A204.1 (cell line): ENCODE measurements at regions not wholly inside any gene's neighbourhood (a gene's known extent, or its start where the extent isn't known, plus 50 kb on each side); places are given as distances from the start of the nearest gene placed in this dataset.
"Not testable (repeated sequence)": the region's sequence is repeated elsewhere in the genome, so short reads cannot be mapped to it uniquely, and the experiment has no call there.

Experiments
- FAIRE-seq: peaks from 2 replicates; lab custom pipeline; 2012; peaks lifted over from hg19 to GRCh38; lab: Jason Lieb, UNC

GRCh38 chr3:118180853-118181252 lies 853.8 kb downstream of the IGSF11 start:
- no peak for FAIRE-seq

DNA sequence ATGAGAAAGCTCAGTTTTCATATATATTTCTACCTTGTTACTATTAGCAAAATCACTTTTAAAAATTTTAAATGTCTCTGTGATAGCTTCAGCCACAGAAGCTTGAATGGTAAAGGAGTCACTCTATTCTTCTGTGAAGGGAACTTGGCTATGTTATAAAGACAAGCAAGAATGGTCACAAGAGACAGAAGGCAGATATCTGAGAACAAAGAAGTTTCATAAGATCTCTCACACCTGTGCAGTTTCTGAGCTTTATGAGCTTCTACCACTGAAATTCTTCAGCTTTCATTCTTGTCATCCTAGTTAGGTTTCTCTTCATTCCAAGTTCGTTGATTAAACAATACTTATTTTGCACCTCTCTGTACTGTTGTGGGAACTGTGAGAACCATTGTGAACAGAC lies 853.4 kb downstream of the IGSF11 start:
- FAIRE-seq, result no peak

GRCh38 chr3:118186051-118186450 lies 848.6 kb downstream of the IGSF11 start:
- no peak for FAIRE-seq

GRCh38 chr3:118187221-118187620 lies 847.4 kb downstream of the IGSF11 start:
- no peak for FAIRE-seq

- no peak for FAIRE-seq
These were observed 838.5 kb downstream of the IGSF11 start for GRCh38 chr3:118196183-118196582.

DNA sequence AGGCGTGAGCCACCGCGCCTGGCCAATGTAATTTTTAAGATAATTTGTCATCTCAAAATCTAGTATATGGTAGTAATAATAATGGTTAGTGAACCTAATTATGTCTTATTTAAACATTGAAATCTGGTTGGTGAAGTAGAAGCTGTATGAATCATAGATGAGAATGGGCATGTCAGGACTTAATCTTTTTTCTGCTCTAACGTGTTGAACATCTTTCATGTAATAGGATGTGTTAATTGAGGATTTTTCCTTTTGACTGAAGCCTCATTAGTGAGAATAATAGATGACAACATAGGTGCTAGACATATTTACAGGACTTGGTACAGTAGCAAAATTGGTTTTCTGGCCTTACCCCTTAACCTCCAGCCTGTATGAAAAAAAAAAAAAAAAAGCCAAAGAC lies 835.6 kb downstream of the IGSF11 start:
- no peak for FAIRE-seq

DNA sequence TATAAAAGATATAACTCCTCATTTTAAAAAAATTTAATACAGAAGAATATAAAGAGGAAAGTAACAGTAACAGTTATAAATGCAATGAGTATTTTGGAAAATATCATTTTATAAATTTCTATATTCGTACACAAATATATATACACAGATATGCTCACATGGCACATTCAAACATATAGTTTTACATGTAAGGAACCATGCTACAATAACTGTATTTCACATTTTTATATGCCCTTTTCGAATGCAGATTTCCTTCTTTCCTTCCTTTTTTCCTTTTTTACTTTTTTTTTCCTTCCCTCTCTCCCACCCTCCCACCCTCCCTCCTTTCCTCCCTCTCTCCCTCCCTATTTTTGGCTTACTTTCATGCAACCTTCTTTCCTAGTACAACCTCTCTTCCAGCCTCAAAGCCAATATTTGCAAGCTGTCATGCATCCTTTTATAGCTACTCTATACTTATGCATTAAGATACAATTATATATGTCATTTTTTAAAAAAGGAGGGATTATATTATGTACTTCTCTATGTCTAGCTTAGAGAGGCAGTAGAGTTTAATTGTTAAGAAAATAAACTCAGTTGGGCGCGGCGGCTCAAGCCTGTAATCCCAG lies 830.5 kb downstream of the IGSF11 start:
- FAIRE-seq, result no peak

GRCh38 chr3:118207271-118207670 lies 827.4 kb downstream of the IGSF11 start:
- FAIRE-seq, result no peak

GRCh38 chr3:118208642-118209041 lies 826.0 kb downstream of the IGSF11 start:
- FAIRE-seq, result no peak

GRCh38 chr3:118213892-118214291 lies 820.8 kb downstream of the IGSF11 start:
- no peak for FAIRE-seq

GRCh38 chr3:118226206-118226605 lies 808.4 kb downstream of the IGSF11 start:
- no peak for FAIRE-seq

DNA sequence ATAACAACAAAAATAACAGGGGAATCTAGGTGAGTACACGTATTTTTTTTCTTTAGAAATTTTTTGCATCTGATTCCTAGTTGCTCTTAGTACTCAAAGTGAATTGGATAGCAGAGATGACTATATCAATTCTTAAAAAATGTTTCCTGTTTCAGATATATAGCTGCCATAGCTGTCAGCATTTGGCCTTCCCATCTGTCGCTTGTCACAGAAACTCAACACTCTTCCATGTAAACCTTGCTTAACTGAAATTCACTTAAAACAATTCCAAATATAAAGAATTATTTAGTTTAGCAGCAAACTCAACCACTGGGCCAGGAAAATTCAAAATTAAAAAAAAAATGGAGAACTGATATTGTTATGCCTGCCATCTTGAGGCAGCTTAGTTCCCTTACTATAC lies 807.5 kb downstream of the IGSF11 start:
- FAIRE-seq, result no peak

DNA sequence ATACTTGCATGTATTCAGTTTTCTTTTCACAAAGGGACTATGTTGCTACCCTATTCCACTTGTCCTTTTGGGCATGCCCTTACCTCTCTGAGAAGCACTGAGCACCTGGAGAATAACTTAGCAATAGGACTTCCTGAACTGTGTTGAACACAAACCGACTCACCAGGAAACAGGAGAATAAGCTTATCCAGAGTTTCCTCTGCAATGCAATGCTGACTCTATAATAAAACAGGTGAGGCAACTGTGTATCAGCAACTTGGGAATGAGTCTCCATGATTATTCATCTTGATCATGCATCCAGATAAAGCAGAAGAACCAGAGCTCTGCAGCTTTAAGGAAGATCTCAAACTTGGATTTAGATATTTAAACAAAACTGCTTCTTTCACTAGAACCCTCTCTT lies 806.5 kb downstream of the IGSF11 start:
- FAIRE-seq, result no peak

DNA sequence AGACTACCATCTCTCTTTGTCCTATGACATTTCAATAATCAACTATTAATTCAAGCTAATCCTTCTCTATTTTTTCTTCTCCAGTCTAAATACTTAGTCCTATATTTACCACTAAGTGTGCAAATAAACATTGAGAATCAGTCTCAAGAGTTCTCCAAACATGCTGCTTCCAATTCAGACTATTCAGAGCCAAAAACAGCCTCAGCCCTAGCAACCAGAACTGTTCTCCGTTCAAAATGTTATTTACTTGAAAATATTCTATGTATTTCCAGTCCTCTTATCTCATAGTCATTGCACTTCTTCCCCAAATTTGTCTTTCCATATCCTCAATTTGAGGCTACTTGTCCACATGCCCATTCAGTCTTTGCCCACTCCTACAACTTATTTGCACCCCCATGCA lies 805.5 kb downstream of the IGSF11 start:
- no peak for FAIRE-seq

DNA sequence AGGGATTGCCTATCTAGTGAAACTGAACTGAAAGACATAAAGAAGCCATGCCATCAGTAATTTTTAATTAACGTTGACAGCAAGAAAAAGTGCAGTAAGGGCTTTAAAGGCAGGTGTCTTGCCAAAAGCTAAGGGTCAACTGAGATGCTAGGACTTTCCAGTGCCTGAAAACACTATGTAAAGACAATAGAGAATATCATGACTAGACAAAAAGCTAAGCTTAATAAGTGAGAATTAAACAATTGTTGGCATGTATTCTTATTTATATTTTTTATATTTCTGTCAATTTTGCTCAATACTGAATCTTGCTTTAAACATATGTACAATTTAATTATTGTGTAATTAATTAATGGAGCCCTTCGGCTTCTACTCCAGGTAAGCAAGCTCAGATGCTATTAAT lies 803.1 kb downstream of the IGSF11 start:
- FAIRE-seq, result no peak

DNA sequence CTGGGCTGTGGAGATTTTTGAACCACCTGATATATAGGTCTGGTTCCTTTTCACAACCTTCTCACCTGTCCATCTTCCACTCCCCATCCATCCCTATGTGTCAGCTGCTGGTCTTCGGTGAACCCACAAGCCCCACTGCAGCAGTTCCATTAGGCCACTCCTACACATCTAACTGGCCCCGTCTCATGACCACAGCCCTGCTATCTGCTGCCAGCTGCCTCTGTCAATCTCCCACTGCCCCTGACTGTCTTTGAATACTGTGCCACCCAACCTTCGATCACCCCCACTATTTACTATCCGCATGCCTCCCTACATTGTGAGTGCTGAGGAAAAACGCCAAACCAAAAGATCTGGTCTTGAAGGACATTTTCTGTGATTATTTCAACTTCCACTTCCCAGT lies 795.4 kb downstream of the IGSF11 start:
- no peak for FAIRE-seq

DNA sequence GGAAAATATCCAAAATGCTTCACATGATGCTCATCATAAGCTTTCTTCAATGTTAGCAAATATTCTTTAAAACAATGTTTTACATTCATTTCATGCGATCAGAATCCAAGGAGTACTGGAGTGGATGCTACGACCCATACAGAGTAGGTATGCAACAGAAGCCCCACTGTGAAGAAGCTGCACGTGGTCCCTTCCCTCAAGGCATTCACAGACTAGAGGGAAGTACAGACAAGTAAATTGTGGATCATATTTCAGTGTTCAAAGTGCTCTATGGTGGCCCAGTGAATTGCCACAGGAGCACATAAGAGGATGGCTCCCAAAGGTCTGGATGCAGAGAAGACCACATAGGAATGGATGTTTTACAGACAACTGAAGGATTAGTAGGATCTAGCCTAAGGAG lies 789.9 kb downstream of the IGSF11 start:
- no peak for FAIRE-seq

GRCh38 chr3:118245312-118245711 lies 789.3 kb downstream of the IGSF11 start:
- FAIRE-seq, result no peak

DNA sequence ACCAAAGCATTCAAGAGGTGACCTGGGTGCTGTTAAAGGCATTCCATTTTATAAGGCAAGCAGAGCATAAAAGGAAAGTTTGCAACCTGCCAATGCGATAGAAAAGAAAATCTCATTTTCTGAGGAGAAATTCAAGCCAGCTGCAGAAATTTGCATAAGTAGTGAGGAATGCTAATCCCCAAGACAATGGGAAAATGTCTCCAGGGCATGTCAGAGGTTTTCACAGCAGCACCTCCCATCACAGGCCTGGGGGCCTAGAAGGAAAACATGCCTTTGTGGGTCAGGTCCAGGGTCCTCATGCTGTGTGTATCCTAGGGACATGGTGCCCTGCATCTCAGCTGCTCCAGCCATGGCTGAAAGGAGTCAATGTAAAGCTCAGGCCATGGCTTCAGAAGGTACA lies 775.8 kb downstream of the IGSF11 start:
- FAIRE-seq, result not testable (repeated sequence)

DNA sequence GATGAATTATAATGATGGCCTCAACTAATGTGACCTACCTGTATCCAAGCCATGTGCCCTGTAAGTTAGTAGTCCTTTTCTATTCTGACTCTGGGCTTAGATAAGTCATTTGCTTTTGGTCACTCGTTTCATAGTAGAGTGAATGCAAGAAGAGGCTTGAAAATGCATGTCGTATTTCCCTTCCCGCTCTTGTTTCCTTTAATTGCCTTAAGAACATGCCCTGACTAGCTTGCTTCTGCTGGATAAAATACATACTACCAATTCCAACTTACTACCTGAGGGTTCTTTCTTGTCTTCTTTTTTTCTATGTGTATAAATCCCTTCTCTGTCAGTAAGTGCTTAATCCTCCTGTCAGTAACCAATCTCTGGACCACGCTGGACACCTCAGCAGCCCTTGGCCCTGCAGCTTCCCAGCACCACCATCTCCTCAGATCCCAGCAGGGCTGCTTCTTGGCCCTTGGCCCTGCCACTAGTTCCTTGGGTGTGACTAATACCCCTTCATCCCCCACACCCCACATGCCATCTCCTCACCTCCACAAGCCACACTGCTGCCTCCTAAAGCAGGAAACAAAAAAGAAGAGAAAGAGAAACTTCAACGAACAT lies 771.7 kb downstream of the IGSF11 start:
- FAIRE-seq, result no peak

DNA sequence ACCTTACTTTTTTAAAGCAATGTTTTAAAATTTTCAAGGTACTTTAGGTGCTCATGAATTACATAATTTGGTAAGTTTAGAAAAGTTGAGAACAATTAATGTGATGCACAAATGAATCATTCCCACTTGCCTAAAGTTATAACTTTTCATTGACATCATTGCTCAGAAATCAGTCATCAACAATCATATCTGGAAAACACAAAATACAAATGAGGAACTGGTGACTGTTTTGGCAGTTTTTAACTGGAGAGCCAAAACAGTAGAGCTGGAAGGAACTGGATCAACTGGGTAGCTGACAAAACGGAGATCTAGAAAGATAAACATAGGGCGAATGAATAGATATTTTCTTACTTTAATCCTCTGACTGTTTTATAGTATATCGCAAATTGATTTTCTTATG lies 767.1 kb downstream of the IGSF11 start:
- FAIRE-seq, result no peak

GRCh38 chr3:118269537-118270125 lies 765.0 kb downstream of the IGSF11 start:
- FAIRE-seq, result no peak

DNA sequence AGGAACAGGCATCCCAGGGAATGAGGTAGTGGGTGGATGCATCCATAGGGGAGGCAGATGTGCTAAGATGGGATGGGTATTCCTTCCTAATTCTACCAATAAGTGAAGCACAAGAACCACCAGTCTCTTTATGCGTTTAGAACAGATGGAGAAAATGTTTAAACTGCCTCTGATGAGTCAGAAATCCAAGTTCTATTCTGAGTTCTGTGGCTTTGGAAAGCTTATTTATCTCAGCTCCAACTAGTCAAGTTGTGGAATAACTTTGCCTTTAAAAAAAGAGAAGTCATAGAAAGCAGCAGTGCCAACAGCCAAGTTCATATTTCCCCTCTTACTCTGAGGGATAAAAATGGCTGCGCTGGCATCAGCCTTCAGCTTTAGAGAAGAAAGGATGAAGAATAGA lies 761.7 kb downstream of the IGSF11 start:
- no peak for FAIRE-seq

DNA sequence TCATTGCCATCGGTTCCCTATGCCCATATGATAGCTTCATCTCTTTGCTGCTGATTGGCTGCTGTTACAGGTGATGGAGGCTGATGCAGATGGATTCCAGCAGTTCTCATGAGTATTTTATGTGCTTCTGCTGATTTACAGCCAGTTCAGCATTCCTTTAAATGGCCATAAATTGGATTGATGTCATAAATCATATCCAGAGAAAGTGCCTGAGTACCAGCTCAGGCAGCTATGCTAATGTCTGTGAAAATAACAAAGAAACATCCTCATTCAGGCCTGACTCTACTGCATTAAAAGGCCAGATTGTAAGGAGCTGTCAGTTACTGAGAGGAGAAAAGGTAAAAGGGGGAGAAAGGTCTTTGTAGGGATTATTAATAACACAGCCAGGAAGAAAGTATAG lies 756.8 kb downstream of the IGSF11 start:
- FAIRE-seq, result no peak
